Bone marrow (tissue), 2 donors: ENCODE measurements at regions not wholly inside any gene's neighbourhood (a gene's known extent, or its start where the extent isn't known, plus 50 kb on each side); places are given as distances from the start of the nearest gene placed in this dataset.
A peak's percentile ranks its signal among the peaks of the same experiment; 100 is the strongest.

Experiments used
- DNase-seq, 2 donors: peaks; one replicate each; lab custom pipeline; 2025; lab: John Stamatoyannopoulos, UW

DNA sequence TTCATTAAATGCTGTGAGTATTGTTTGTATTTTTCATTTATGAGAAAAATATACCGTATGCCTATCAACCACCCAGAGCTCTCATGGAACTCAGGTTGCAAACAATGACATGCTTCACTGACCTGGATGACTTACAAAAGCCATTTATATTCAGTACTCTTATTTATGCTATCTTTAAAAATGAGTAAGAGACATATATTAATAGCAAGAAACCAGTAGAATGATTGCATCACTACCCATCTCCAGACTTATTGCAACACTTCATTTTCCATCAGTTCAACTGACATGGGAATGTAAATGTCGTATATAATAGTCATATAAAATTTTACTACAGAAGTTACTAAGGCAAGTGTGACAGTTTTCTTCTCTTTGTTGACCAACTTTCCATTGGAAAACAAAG lies 69.1 kb downstream of the OTP start:
- DNase-seq: no peak

- DNase-seq: no peak
Observed at GRCh38 chr5:77568555-77568954, 70.0 kb downstream of the OTP start.

DNA sequence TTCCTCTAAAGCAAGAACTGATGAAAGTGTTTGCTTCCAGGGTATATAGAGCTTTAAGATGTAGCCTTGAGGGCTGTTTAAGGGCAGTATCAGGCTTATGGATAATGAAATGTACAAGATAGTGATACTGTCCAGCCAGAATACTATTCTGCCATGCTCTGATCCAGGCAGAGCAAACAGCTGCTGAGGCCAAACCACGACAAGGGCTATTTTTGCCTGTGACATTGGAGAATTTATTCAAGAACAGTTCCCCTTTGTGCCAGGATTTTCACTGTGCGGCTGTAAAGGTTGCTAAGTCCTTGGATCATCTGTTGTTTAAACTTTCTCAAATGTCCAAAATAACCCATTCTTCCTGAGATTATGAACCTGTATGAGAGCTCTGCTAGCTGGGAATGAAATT lies 70.4 kb downstream of the OTP start:
- no peak for DNase-seq

DNA sequence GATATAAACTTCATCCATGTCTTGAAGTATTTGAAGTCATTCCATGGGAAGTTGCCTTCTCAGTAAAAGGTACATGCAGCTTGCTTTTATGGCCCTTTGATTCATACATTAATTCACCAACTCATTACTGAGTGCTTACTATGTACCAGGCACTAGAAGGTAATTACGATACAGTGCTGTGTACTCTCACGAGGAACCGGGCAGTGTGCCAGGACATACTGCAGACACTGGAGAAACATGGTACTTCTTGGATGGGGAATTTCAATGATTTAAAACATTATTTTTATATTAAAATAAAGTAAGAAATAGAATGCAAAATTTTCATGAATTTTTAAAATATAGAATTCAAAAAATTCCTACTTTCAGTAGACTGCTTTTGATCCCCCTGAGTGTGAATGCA lies 71.4 kb upstream of the WDR41 start:
- no peak for DNase-seq

DNA sequence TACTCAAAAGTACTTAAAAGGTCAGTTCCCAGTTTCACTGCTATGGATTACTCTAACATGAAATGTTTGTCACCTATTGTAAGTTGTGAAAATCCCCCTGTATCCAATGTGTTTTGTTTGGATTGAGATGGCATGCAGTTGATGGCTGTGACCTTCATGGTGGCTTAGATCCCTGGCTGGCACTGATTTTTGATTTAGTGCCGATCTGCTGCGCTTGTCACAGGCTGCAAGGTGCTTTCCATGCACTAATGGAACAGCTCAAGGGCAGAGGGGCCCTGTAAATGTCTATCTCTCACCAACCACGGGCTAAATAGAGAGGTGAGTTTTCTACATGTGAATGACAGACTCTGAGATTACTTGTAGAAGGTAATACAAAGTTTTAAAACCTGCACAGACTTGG lies 69.8 kb upstream of the WDR41 start:
- DNase-seq: no peak

DNA sequence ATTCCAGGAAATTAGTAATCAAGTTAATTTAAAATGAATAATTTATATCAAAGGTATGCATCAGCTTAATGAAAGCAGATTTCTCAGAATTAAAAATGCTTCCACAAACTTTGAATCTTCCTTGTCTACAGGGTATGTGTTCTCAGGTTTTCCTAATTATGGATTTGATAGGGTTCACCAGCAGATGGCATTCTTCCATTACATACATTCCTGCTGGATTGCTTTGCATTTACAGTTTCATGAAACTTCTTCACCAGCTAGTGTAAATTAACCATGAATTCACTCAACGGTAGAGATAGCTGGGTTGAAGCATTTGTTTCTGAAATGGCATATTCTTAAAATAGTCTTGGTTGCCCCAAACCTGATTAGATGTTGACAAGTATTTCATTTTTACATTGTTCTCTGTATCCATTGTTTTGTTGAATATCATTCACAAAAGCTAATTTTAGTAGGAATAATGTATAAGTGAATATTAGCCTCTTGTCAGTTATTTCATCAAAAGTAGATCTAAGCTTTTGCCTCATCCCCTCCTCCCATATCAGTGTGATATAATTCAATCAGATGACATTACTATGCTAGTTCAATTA lies 68.7 kb upstream of the WDR41 start:
- peak in 1 of 2 donors; percentile 13 for DNase-seq

GRCh38 chr5:77558266-77558665 lies 66.2 kb upstream of the WDR41 start:
- no peak for DNase-seq

GRCh38 chr5:77550406-77550805 lies 58.3 kb upstream of the WDR41 start:
- DNase-seq: no peak

DNA sequence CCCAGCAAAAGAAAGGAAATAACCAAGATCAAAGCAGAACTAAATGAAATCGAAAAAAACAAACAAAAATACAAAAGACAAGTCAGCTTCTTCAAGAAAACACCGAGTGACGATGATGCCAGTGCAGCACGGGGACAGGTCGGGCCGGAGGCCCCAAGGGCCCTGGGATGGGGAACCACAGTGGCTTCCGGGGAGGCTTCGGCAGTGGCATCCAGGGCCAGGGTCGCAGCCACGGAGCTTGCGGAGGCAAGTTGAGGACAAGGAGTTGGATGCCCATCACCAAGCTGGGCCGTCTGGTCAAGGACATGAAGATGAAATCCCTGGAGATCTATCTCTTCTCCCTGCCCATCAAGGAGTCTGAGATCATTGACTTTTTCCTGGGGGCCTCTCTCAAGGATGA lies 53.2 kb upstream of the WDR41 start:
- DNase-seq: no peak
